GM12878 (cell line): ENCODE measurements at regions not wholly inside any gene's neighbourhood (a gene's known extent, or its start where the extent isn't known, plus 50 kb on each side); places are given as distances from the start of the nearest gene placed in this dataset.

Experiments used
- GABPA ChIP-seq: IDR thresholded peaks from 2 replicates; pipeline ENCODE4 v1.6.1; 2014; ENCODE audit warnings: antibody characterized with exemption, low read depth, mild to moderate bottlenecking, inconsistent platforms
- RCOR1 ChIP-seq: conservative IDR thresholded peaks from 2 replicates; pipeline ENCODE4 v1.6.1; 2012; ENCODE audit warnings: low read depth, low read length, improper control_type of control experiment
- SMC3 ChIP-seq: IDR thresholded peaks from 2 replicates; pipeline ENCODE4 v1.6.1; 2011; ENCODE audit warnings: low read length, improper control_type of control experiment, borderline replicate concordance
- ZNF24 ChIP-seq: fragments of 450-650 bp; IDR thresholded peaks from 2 replicates; pipeline ENCODE4 v1.6.1; 2017; ENCODE audit warnings: antibody characterized with exemption, mild to moderate bottlenecking
- TF ChIP-seq, protein P1 (sequence below): fragments of 450-650 bp; IDR thresholded peaks from 2 replicates; pipeline ENCODE4 v1.6.1; 2016; ENCODE audit warnings: mild to moderate bottlenecking
- TF ChIP-seq, protein P2 (sequence below), 3 experiments: IDR thresholded peaks in 2 of 3; conservative IDR thresholded peaks in 1 of 3; 2 replicates each; pipeline ENCODE4 v1.5.1; 2011; ENCODE audit warnings: low read depth in 3 of 3, low read length in 3 of 3, mild to moderate bottlenecking in 3 of 3, control low read depth in 2 of 3, moderate library complexity in 2 of 3, inconsistent platforms in 1 of 3, mixed read lengths in 1 of 3; ENCODE audit not compliant: control insufficient read depth in 2 of 3, insufficient read depth in 1 of 3; ENCODE audit errors: extremely low read depth in 1 of 3

DNA sequence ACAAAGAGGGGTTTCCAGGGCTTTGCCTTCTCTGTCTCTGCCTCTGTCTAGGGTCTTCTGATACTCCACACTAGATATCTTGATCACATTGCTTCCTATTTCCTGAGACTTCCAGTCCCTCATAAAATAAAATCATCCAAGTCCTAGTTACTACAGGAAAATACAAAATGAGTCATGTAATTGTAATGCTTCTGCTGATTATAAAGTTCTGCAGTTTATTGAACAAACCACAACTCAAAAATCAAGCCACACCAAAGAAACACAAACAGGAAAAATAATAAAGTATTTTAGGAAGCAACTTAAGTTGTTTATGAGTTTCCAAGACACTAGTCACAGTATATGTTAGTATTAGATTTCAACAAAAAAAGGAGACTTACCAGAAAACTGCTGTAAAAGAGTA, 695.1 kb upstream of the GALNTL6 start:
- TF ChIP-seq, protein P1, sequence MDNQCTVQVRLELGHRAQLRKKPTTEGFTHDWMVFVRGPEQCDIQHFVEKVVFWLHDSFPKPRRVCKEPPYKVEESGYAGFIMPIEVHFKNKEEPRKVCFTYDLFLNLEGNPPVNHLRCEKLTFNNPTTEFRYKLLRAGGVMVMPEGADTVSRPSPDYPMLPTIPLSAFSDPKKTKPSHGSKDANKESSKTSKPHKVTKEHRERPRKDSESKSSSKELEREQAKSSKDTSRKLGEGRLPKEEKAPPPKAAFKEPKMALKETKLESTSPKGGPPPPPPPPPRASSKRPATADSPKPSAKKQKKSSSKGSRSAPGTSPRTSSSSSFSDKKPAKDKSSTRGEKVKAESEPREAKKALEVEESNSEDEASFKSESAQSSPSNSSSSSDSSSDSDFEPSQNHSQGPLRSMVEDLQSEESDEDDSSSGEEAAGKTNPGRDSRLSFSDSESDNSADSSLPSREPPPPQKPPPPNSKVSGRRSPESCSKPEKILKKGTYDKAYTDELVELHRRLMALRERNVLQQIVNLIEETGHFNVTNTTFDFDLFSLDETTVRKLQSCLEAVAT = no peak
- TF ChIP-seq, protein P2, sequence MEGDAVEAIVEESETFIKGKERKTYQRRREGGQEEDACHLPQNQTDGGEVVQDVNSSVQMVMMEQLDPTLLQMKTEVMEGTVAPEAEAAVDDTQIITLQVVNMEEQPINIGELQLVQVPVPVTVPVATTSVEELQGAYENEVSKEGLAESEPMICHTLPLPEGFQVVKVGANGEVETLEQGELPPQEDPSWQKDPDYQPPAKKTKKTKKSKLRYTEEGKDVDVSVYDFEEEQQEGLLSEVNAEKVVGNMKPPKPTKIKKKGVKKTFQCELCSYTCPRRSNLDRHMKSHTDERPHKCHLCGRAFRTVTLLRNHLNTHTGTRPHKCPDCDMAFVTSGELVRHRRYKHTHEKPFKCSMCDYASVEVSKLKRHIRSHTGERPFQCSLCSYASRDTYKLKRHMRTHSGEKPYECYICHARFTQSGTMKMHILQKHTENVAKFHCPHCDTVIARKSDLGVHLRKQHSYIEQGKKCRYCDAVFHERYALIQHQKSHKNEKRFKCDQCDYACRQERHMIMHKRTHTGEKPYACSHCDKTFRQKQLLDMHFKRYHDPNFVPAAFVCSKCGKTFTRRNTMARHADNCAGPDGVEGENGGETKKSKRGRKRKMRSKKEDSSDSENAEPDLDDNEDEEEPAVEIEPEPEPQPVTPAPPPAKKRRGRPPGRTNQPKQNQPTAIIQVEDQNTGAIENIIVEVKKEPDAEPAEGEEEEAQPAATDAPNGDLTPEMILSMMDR (IDR thresholded peaks at IDR 0.05 in 2 of 3, conservative IDR thresholded peaks at IDR 0.05 in 1 of 3; ENCODE audit: control insufficient read depth in 2 of 3, extremely low read depth in 1 of 3, insufficient read depth in 1 of 3, low read depth in 3 of 3, low read length in 3 of 3) = no peak
- TF ChIP-seq SMC3 = no peak
- no peak for TF ChIP-seq RCOR1
- no peak for TF ChIP-seq ZNF24
- no peak for TF ChIP-seq GABPA
